NCI-H2227 (cell line): ENCODE measurements at regions not wholly inside any gene's neighbourhood (a gene's known extent, or its start where the extent isn't known, plus 50 kb on each side); places are given as distances from the start of the nearest gene placed in this dataset.
"Not testable (repeated sequence)": the region's sequence is repeated elsewhere in the genome, so short reads cannot be mapped to it uniquely, and the experiment has no call there.

Source experiments
- DNase-seq: peaks from one replicate; lab custom pipeline; 2025; ENCODE audit not compliant: unreplicated experiment; lab: John Stamatoyannopoulos, UW

GRCh38 chr3:61442696-61443095 lies 118.7 kb upstream of the PTPRG start:
- DNase-seq, result no peak

- DNase-seq, result no peak
Measured at GRCh38 chr3:61443886-61444285, 117.5 kb upstream of the PTPRG start.

GRCh38 chr3:61444782-61445181 lies 116.6 kb upstream of the PTPRG start:
- no peak for DNase-seq

GRCh38 chr3:61445924-61446323 lies 115.4 kb upstream of the PTPRG start:
- no peak for DNase-seq

- no peak for DNase-seq
Measured at GRCh38 chr3:61446341-61446740, 115.0 kb upstream of the PTPRG start.

GRCh38 chr3:61448378-61448777 lies 113.0 kb upstream of the PTPRG start:
- no peak for DNase-seq

DNA sequence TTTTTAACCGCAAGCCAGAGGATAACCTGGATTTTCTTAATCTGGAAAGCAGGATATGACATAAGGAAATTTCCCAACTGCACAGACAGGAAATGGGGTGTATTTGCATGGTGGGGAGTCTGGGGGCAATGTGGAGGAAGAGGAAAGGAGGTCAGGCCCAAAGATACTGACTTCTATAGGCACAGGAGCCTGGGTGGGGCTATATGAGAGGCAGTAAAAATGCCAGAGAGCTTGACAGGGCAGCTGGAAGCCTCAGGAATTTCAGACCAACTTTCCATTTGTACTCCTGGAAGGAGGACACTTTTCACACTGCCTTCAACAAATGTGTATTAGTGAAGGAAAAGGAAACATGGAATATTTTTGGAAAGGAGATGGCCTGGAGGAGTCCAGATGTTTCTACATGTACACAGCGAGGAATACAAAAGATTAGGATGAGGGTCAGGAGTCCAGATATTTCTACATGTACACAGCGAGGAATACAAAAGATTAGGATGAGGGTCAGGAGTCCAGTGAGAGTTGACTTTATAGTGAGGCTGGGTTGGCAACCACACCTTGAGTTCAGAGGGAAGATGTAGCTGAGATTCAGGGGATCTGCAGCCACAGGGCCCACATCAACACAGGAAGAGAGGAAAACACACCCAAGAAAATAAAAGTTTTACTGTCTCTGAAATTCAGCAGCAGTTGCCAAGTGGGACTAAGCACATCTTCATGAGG lies 111.9 kb upstream of the PTPRG start:
- no peak for DNase-seq

DNA sequence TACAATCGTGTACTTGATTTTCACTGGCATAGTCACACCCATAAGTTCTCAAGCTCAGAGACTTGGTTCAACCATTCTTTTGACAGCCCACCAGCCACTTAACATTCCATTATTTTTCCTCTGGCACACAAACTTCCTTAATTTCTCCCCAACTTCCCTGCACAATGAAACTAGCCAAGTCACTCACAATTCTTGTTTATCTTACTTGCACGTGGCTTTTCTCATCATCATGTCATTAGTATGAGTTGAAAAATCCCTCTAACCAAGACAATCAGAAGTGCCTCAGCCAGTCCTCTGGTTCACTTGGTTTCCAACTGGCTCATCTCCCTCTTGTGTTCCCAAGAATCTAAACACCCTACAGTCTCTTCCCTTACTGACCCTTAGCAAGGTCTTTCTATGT lies 110.5 kb upstream of the PTPRG start:
- DNase-seq, result no peak

DNA sequence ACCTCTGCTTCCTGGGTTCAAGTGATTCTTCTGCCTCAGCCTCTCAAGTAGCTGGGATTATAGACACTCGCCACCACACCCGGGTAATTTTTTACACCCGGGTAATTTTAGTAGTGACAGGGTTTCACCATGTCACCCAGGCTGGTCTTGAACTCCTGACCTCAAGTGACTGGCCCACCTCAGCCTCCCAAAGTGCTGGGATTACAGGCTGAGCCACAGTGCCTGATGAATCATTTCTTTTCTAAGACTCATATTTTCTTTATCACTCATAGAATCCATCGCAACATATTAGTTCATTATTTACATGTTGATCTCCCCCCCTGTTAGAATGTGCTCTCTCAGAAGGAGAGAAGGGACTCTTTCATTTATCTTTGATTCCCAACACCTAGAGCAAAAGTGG lies 109.5 kb upstream of the PTPRG start:
- DNase-seq, result no peak

DNA sequence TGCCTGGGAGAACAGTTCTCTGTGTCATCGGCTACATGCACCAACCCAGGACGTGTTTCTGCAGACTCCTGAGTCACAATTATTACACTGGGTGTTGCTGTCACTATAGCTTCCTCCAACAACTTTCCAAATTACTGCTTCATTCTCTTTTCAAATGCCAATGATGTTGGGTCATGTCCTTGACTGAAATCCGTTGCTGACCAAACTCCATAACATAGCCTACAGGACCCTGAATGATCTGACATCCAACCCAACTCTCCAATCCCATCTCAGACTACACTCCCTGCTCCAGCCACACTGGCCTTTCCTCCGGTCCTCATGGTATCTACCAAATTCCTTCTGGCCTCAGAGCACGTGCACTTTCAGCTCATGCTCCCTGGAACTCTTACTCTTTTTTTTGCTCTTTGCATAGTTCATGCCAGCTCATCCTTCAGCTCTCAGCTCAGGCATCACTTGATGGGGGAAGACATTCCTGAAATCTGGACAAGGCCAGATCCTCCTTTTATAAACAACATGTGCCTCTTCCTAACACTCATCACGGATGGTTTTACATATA lies 108.8 kb upstream of the PTPRG start:
- DNase-seq, result no peak

- no peak for DNase-seq
Measured at GRCh38 chr3:61454006-61454585, 107.3 kb upstream of the PTPRG start.

- DNase-seq, result no peak
Measured at GRCh38 chr3:61454801-61455200, 106.6 kb upstream of the PTPRG start.

- DNase-seq, result no peak
Measured at GRCh38 chr3:61460636-61461035, 100.7 kb upstream of the PTPRG start.

GRCh38 chr3:61463191-61463590 lies 98.2 kb upstream of the PTPRG start:
- DNase-seq, result no peak

- DNase-seq, result peak; percentile 78
Measured at GRCh38 chr3:61464518-61465140, 96.7 kb upstream of the PTPRG start.

DNA sequence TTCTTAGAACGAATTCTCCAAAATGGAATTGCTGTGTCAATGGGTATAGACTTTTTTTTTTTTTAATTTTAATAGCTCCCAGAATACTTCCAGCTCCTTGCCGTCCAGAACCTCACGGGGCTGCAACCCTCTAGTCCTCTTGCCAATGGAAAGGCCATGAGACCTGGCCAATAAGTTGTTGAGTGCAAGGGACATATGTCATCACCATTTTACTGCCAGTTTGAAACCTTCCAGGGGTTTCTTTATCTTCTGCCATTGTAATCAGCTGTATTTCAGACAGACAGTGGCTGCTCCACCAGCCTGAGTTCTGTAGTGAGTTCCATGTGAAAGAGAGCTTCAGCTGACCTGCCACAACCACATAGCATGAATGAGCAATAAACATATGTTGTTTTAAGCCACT lies 95.0 kb upstream of the PTPRG start:
- DNase-seq, result no peak

DNA sequence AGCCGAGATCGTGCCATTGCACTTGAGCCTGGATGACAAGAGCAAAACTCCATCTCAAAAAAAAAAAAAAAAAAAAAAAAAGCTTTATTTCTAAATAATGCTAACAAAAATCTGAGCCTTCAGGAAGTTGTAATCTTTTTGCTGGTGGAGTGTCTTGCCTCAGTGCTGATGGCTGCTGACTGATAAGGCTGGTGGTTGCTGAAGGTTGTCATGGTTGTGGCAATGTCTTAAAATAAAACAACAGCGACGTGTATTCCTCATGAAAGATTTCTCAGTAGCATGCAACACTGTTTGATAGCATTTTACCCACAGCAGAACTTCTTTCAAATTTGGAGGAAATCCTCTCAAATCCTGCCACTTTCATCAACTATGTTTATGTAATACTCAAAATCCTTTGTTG lies 77.4 kb upstream of the PTPRG start:
- no peak for DNase-seq

DNA sequence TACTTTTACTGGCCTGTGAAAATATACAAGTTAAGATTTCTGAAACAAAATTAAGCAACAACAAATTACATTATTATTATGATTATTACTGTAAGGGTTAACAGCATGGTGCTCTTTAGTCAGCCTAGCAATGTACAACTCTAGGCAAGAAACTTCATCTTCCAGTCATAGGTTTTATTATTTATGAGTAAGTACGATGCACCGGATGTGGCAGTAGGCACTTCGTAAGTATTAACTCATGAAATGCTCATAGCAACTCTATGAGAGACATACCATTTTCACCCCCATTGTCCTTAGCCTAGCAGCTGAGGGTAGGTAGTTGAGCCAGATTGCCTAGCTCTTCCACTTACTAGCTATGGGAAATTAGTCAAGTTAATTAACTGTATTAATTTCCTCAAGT lies 68.0 kb upstream of the PTPRG start:
- no peak for DNase-seq

DNA sequence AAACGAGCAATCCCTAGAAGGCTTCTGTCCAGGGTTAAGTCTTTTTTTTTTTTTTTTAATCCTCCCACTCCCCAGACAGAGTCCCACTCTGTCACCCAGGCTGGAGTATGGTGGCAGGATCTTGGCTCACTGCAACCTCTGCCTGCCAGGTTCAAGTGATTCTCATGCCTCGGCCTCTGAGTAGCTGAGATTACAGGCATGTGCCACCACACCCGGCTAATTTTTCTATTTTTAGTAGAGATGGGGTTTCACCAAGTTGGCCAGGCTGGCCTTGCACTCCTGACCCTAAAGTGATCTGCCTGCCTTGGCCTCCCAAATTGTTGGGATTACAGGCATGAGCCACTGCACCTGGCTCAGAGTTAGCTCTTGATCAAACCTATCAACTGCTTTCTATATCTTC lies 67.1 kb upstream of the PTPRG start:
- DNase-seq, result not testable (repeated sequence)

- no peak for DNase-seq
Measured at GRCh38 chr3:61497463-61497862, 63.9 kb upstream of the PTPRG start.

DNA sequence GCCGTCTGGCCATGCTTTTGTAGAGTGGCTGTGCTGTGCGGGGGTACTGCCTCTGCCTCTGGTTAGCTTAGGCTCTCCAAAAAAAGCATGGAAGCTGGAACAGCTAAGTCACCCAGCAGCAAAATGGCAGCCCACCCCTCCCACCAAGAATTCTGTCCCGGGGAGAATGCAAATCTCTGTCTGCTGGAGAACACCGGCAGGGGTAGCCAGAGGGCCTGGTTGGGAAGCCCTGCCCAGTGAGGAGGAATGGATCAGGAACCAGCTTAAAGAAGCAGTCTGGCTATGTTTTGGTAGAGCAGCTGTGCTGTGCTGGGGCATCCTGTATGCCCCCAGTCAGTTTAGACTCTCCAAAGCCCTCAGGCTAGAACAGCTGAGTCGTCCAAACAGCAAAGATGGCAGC lies 56.2 kb upstream of the PTPRG start:
- no peak for DNase-seq

GRCh38 chr3:61507946-61508345 lies 53.4 kb upstream of the PTPRG start:
- DNase-seq, result no peak
